ENCODE measurements at regions not wholly inside any gene's neighbourhood (a gene's known extent, or its start where the extent isn't known, plus 50 kb on each side); places are given as distances from the start of the nearest gene placed in this dataset.
"Not testable (repeated sequence)": the region's sequence is repeated elsewhere in the genome, so short reads cannot be mapped to it uniquely, and the experiment has no call there.

DNA sequence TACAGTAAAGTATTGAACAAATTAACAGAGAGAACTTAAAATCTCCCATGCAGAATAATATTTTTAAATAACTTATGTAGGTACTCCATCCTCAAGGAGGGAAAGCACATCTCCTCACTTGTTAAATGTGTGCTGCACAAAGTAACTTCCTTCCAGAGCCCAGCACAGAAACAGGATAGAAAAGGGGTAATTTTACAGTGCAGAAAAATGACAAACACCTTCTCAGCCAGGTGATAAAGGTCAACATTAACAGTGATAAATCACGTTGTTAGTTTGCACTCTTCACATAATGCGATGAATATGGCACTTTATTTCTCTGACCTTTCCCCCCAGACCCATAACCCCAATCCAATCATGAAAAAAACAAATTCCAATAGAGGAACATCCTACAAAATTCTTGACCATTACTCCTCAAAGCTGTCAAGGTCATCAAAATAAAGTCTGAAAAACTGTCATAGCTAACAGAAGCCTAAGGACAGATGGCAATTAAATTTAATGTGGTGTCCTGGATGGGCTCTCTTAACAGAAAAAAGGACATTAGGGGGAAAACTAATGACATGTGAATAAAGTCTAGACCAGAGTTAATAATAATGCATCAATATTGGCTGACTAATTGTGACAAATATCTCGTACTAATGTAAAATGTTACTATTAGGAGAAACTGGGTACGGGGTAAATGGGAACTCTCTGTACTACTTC, 547.4 kb upstream of the AGA start:
- no peak overlapping the region for H3K4me3 ChIP-seq (ENCODE audit: low read length)
- H3K9me3 ChIP-seq (ENCODE audit: low read depth, low read length): no peaks in the 10 kb centered on the region
- H3K27me3 ChIP-seq (ENCODE audit: insufficient read depth, low read length): no peaks in the 10 kb centered on the region
- H3K4me1 ChIP-seq (ENCODE audit: insufficient read depth, low read length): no peaks in the 10 kb centered on the region

DNA sequence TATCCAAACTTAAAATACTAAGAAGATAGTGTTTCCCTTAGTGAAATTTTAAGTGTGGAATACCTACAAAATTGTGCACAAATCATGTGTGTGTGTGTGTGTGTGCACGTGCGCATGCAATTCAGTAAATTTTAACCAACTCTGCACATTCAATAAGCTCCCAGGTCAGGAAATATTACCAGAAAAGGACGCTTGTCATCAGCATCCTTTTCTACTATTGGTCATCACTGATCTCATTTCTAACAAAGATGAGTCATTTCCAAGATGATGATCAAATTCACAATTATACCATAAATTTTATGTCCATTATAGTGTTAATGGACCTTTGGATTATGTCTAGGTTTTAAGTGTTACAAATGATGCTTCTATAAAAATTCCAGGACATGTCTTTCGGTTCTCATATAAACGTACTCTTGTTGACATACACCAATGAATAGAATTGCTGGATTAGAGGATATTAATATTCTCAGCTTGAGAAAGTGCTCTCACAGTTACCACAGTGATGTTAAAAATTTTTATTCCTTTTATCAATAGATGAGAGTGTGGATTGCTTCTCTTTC, 560.9 kb upstream of the AGA start:
- Histone ChIP-seq H3K4me3 (ENCODE audit: low read length) (no peak overlapping the region), H3K27me3 (ENCODE audit: insufficient read depth, low read length) (no peaks in the 10 kb centered on the region), H3K4me1 (ENCODE audit: insufficient read depth, low read length) (no peaks in the 10 kb centered on the region), H3K9me3 (ENCODE audit: low read depth, low read length) (peaks cover 5% of the 10 kb centered on the region)

DNA sequence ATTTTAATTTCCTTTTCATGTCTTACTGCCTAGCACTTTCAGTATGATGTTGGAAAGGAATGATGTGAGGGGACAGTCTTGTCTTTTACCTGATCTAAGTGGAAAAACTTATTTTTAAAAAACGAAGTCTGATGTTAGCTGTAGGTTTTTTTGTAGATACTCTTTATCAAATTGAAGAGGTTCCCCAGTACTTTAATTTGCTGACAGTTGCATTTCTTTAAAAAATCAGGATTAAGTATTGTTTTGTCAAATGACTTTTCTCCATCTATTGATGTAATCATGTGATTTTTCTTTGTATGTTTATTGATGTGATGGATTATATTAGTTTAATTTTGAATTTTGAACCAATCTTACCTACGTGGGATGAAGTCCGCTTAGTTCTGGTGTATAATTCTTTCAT, 568.4 kb upstream of the AGA start:
- Histone ChIP-seq H3K27me3 (ENCODE audit: insufficient read depth, low read length) (no peaks in the 10 kb centered on the region), H3K4me3 (ENCODE audit: low read length) (no peak overlapping the region), H3K9me3 (ENCODE audit: low read depth, low read length) (peaks cover 8% of the 10 kb centered on the region), H3K4me1 (ENCODE audit: insufficient read depth, low read length) (no peaks in the 10 kb centered on the region)

DNA sequence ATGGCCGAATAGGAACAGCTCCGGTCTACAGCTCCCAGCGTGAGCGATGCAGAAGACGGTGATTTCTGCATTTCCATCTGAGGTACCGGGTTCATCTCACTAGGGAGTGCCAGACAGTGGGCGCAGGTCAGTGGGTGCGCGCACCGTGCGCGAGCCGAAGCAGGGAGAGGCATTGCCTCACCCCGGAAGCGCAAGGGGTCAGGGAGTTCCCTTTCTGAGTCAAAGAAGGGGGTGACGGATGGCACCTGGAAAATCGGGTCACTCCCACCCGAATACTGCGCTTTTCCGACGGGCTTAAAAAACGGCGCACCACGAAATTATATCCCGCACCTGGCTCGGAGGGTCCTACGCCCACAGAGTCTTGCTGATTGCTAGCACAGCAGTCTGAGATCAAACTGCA, 572.8 kb upstream of the AGA start:
- H3K4me3 ChIP-seq (ENCODE audit: low read length); H3K4me1 ChIP-seq (ENCODE audit: insufficient read depth, low read length); H3K27me3 ChIP-seq (ENCODE audit: insufficient read depth, low read length); H3K9me3 ChIP-seq (ENCODE audit: low read depth, low read length): not testable (repeated sequence)

DNA sequence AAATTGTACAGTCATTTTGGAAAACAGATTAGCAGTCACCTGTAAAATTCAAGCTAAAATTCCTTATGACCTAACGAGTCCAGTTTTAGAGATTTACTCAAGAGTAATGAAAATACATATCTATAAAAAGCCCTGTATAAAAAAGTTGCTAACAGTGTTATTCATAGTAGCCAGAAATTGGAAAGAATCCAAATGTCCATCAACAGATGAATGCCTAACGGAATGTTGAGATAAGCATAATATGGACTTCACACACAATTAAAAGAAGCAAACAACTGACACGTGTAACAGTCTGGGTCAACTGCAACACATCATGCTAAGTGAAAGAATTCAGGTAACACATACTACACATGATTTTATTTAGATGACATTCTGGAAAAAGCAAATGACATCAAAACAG, 584.8 kb upstream of the AGA start:
- Histone ChIP-seq H3K4me1 (ENCODE audit: insufficient read depth, low read length) (no peaks in the 10 kb centered on the region), H3K27me3 (ENCODE audit: insufficient read depth, low read length) (no peaks in the 10 kb centered on the region), H3K9me3 (ENCODE audit: low read depth, low read length) (peaks cover 4% of the 10 kb centered on the region), H3K4me3 (ENCODE audit: low read length) (no peak overlapping the region)

DNA sequence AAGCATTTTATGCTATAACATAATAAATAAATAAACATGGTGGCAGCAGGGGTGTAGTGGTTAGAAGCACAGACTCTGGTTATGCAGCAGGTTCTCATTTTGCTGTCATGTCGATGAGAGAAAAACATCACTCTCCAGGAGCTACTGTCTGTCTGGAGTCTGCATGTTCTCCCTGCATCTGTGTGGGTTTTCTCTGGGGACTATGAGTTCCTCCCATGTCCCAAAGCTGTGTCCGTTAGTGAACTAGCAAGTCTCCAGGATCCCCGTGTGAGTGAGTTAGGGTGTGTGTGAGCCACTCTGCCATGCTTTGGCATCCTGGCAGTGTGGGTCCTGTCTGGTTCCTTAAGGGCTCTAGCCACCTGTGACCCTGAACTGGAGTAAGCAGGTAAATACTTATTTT, 585.6 kb upstream of the AGA start:
- Histone ChIP-seq H3K4me1 (ENCODE audit: insufficient read depth, low read length) (no peaks in the 10 kb centered on the region), H3K9me3 (ENCODE audit: low read depth, low read length) (no peaks in the 10 kb centered on the region), H3K27me3 (ENCODE audit: insufficient read depth, low read length) (no peaks in the 10 kb centered on the region), H3K4me3 (ENCODE audit: low read length) (no peak overlapping the region)

DNA sequence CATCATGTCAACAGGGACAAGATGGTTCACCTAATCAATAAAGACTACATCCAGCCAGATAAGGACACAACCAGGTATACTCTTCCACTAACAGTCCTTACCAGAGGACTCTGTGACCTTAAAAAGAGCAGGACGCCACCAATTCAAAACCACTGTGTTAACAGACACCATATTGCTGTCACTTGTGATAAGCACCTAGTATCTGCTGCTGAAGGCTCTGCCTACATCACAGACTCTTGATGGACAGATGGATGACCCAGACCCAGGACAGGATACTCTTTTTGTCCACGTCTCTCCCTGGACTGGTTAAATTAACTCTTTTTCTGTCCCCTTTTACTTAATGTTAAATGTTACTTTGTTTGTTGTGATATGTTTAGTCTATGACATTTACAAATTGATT, 586.2 kb upstream of the AGA start:
- H3K9me3 ChIP-seq (ENCODE audit: low read depth, low read length): no peaks in the 10 kb centered on the region
- no peaks in the 10 kb centered on the region for H3K4me1 ChIP-seq (ENCODE audit: insufficient read depth, low read length)
- H3K4me3 ChIP-seq (ENCODE audit: low read length): no peak overlapping the region
- H3K27me3 ChIP-seq (ENCODE audit: insufficient read depth, low read length): no peaks in the 10 kb centered on the region

DNA sequence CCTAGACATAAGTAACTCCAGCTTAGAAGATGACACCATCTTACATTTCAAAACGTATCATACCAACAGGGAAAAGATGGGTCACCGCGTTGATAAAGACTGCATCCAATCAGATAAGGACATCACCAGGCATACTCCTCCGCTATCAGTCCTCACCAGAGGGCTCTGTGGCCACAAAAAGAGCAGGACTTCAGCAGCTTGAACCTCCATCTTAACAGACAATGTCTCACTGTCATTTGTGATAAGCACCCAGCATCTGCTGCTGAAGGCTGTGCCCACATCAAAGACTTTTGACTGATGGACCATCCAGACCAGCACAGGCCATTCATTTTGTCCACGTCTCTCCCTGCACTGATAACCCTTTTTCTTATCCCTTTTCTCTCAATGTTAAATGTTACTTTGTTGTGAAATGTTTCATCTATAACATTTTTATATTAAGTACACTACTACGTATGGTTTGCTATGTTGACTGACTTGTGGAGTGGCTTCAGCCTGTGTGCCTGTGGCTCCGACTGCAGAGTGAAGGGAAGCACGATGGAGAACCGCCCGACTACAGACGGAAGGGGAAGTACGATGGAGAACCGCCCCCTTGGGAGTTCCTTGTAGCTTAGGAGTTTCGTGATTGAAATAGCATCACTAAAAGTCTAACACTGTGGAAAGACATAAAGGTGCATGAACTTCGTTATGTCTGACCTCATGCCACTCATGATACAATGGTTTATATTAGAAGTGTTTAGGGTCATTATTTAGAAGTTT, 595.4 kb upstream of the AGA start:
- H3K27me3 ChIP-seq (ENCODE audit: insufficient read depth, low read length): no peaks in the 10 kb centered on the region
- H3K4me1 ChIP-seq (ENCODE audit: insufficient read depth, low read length): no peaks in the 10 kb centered on the region
- H3K4me3 ChIP-seq (ENCODE audit: low read length): no peak overlapping the region
- H3K9me3 ChIP-seq (ENCODE audit: low read depth, low read length): no peaks in the 10 kb centered on the region

DNA sequence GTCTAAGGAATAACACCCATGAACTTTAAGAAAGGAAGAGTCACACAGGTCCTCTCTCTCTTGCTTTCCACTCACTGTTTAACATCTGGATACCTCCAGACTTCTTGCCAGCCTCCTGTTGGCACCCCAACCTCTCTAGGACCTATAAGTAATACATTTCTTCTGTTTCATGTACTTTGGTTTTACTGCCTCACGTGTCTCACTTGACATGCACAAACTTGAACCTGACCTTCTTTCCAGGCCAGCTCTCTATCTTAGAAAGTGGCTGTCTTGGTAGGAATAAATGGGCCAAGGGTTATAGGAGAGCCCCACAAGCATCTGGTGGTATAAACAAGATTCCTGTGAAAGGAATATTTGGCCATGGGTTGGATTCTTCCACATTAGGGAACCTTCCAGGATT, 614.8 kb upstream of the AGA start:
- Histone ChIP-seq H3K4me1 (ENCODE audit: insufficient read depth, low read length) (no peaks in the 10 kb centered on the region), H3K27me3 (ENCODE audit: insufficient read depth, low read length) (no peaks in the 10 kb centered on the region), H3K4me3 (ENCODE audit: low read length) (no peak overlapping the region), H3K9me3 (ENCODE audit: low read depth, low read length) (peaks cover 4% of the 10 kb centered on the region)

DNA sequence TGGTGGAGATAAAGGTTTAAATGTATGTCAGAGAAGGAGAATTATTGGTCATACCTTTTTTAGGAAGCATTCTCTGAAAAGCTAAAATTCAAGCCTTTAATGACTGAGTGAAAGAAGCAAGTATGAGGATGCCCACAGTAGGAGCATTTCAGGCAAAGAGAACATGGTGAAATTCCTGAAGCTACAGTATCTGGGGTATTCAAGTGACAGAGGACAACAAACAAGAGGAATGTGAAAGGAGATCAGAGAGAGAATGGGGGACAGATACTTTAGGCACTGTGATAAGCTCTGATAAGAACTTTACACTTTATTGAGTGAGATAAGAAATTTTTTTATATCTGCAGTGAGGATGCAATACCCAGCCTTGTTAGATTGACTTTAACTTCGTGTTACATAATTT, 621.3 kb upstream of the AGA start:
- H3K9me3 ChIP-seq (ENCODE audit: low read depth, low read length): peaks cover 13% of the 10 kb centered on the region
- H3K4me3 ChIP-seq (ENCODE audit: low read length): no peak overlapping the region
- H3K27me3 ChIP-seq (ENCODE audit: insufficient read depth, low read length): no peaks in the 10 kb centered on the region
- H3K4me1 ChIP-seq (ENCODE audit: insufficient read depth, low read length): no peaks in the 10 kb centered on the region

DNA sequence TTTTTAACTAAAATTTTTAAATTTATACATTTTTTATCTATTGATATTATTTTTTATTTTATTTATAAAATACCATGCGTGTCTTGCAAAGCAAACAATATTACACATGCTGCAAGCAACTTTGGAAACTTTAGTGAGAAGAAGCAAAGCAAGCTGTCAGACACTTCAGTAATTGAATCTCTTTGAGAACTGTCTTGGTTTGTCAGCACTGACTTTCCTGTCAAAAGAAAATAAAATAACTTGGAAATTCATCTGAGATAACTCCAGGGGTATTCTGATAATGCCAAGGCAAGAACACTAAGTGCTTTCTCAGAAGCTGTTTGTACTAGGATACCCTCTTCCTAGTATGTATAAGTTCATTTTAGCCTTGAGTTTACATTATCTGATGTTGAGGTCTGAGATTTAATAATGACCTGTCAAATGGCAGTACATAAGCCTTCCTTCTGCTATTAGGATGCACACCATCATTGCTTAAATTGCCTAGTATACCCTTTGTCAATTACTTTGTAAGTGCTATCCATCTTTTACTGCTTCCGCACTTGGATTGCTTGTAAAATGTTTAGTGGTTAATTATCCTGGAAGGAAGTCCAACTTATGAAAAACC, 624.2 kb upstream of the AGA start:
- Histone ChIP-seq H3K27me3 (ENCODE audit: insufficient read depth, low read length) (no peaks in the 10 kb centered on the region), H3K4me3 (ENCODE audit: low read length) (no peak overlapping the region), H3K4me1 (ENCODE audit: insufficient read depth, low read length) (no peaks in the 10 kb centered on the region), H3K9me3 (ENCODE audit: low read depth, low read length) (peaks cover 20% of the 10 kb centered on the region)

DNA sequence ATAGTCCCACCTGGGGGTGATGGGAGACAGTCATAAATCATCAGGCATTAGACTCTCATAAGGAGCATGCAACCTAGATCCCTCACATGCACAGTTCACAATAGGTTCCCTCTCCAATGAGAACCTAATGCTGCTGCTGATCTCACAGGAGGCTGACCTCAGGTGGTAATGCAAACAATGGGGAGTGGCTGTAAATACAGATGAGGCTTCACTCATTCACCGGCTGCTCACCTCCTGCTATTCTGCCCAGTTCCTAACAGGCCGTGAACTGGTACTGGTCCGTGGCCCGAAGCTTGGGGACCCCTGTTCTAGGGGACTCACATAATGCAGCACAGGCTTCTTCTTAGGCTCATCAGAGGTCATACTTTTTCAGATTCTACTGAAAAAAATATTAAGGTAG, 625.9 kb upstream of the AGA start:
- Histone ChIP-seq H3K4me3 (ENCODE audit: low read length) (no peak overlapping the region), H3K27me3 (ENCODE audit: insufficient read depth, low read length) (no peaks in the 10 kb centered on the region), H3K4me1 (ENCODE audit: insufficient read depth, low read length) (no peaks in the 10 kb centered on the region), H3K9me3 (ENCODE audit: low read depth, low read length) (peaks cover 13% of the 10 kb centered on the region)

DNA sequence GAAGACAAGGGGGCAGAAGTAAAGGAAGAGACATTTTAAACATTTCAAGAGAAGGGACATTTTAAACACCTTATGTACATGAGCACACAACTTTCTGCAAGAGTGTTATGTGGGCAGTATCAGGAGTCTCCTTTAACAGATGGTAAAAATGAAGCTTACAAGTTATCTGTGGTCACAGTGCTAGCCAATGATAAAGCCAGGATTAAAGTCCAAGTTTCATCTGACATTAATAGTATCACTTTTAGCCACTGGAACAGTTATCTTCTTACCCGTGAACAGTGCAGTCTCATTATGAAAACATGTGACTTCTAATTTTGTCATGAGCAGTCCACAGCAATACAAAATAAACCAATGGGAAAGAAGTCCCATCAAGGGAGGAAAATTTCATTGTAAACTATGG, 627.9 kb upstream of the AGA start:
- Histone ChIP-seq H3K4me1 (ENCODE audit: insufficient read depth, low read length) (no peaks in the 10 kb centered on the region), H3K4me3 (ENCODE audit: low read length) (no peak overlapping the region), H3K9me3 (ENCODE audit: low read depth, low read length) (peaks cover 13% of the 10 kb centered on the region), H3K27me3 (ENCODE audit: insufficient read depth, low read length) (no peaks in the 10 kb centered on the region)

DNA sequence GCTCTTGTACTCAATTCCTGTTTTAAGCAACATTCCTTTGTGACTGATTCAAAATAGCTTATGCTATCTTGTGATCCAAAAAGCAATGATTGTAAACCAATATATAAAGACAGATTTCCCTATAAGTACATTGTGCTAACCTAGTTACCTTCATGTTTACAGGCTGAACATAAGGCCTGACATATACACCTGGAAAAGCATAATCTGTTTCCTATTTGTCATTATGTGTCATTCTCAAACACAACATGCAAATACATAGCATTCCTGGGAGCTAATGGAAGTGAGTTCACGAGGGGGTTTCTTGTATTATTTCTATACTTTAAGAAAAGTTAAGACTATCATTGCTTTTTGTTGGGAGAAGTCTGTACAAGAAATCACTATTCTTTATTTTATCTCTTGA, 638.1 kb upstream of the AGA start:
- Histone ChIP-seq H3K4me3 (ENCODE audit: low read length) (no peak overlapping the region), H3K9me3 (ENCODE audit: low read depth, low read length) (no peaks in the 10 kb centered on the region), H3K4me1 (ENCODE audit: insufficient read depth, low read length) (no peaks in the 10 kb centered on the region), H3K27me3 (ENCODE audit: insufficient read depth, low read length) (no peaks in the 10 kb centered on the region)

DNA sequence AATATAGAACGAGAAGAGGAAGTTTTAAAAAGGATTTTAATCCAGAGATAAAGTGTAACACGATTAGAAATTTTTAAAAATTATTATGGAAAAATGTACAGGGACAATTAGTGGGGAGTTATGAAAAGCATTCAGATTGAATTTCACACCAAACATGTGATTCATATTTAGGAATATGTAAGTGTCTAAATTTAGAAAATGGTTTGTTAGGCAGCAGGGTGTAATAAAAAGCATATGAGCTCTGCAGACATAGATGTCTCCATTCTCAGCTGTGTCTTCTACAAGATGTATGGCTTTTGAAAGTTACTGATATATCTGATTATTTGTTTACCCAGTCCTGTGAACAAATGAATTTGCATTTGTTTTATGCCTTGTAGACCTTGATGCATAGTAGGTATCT, 638.9 kb upstream of the AGA start:
- H3K4me3 ChIP-seq (ENCODE audit: low read length): no peak overlapping the region
- no peaks in the 10 kb centered on the region for H3K4me1 ChIP-seq (ENCODE audit: insufficient read depth, low read length)
- no peaks in the 10 kb centered on the region for H3K27me3 ChIP-seq (ENCODE audit: insufficient read depth, low read length)
- H3K9me3 ChIP-seq (ENCODE audit: low read depth, low read length): no peaks in the 10 kb centered on the region
